Uterus (tissue), 2 donors: ENCODE measurements at regions not wholly inside any gene's neighbourhood (a gene's known extent, or its start where the extent isn't known, plus 50 kb on each side); places are given as distances from the start of the nearest gene placed in this dataset.

ENCODE experiments used
- CTCF ChIP-seq, 4 experiments: fragments of 200-600 bp in 2 of 4; fragments of 450-650 bp in 2 of 4; sonication (generic) in 2 of 4; IDR thresholded peaks; one replicate each; pipeline ENCODE4 v1.5.1; 2016 to 2019; ENCODE audit warnings: antibody characterized with exemption in 4 of 4, mild to moderate bottlenecking in 2 of 4, moderate library complexity in 1 of 4
- POLR2A ChIP-seq, 2 donors: fragments of 450-650 bp; IDR thresholded peaks; one replicate each; pipeline ENCODE4 v1.6.1; 2016; ENCODE audit warnings: antibody characterized with exemption in 2 of 2, mild to moderate bottlenecking in 1 of 2, moderate library complexity in 1 of 2

GRCh38 chr6:44004136-44004535 lies 123.1 kb downstream of the MRPL14 start:
- TF ChIP-seq CTCF (IDR thresholded peaks at IDR 0.05), result no peak
- no peak for TF ChIP-seq POLR2A (IDR thresholded peaks at IDR 0.05)
